Vagina (tissue), 2 donors: ENCODE measurements at regions not wholly inside any gene's neighbourhood (a gene's known extent, or its start where the extent isn't known, plus 50 kb on each side); places are given as distances from the start of the nearest gene placed in this dataset.

Source experiments
- CTCF ChIP-seq, 3 experiments: fragments of 450-650 bp in 2 of 3; fragments of 200-600 bp in 1 of 3; sonication (generic) in 1 of 3; IDR thresholded peaks; one replicate each; pipeline ENCODE4 v1.5.1; 2017 to 2019; ENCODE audit warnings: antibody characterized with exemption in 3 of 3, mild to moderate bottlenecking in 2 of 3, moderate library complexity in 2 of 3
- POLR2A ChIP-seq, 2 donors: fragments of 450-650 bp; IDR thresholded peaks; one replicate each; pipeline ENCODE4 v1.6.1; 2017; ENCODE audit warnings: antibody characterized with exemption in 2 of 2, mild to moderate bottlenecking in 2 of 2, moderate library complexity in 2 of 2
- POLR2AphosphoS5 ChIP-seq, 2 donors: sonication (generic); formaldehyde crosslinking; IDR thresholded peaks; one replicate each; pipeline ENCODE4 v1.9.0; 2017; ENCODE audit warnings: antibody characterized with exemption in 2 of 2, mild to moderate bottlenecking in 2 of 2, low read depth in 1 of 2; ENCODE audit not compliant: insufficient read depth in 1 of 2

- TF ChIP-seq POLR2A (IDR thresholded peaks at IDR 0.05) = no peak
- TF ChIP-seq CTCF (IDR thresholded peaks at IDR 0.05) = no peak
- no peak for TF ChIP-seq POLR2AphosphoS5 (IDR thresholded peaks at IDR 0.05; ENCODE audit: insufficient read depth in 1 of 2, low read depth in 1 of 2)
Observed at GRCh38 chr15:56868170-56868569, 50.3 kb upstream of the TCF12 start.
